GM18858 (cell line): ENCODE measurements at regions not wholly inside any gene's neighbourhood (a gene's known extent, or its start where the extent isn't known, plus 50 kb on each side); places are given as distances from the start of the nearest gene placed in this dataset.

Source experiments
- ATAC-seq: cut with Tn5 transposase; IDR thresholded peaks from one replicate; pipeline ENCODE4 v1.9.1; 2021; ENCODE audit not compliant: unreplicated experiment

- no peak for ATAC-seq
Observed at GRCh38 chr18:78645216-78645615, 334.4 kb upstream of the SALL3 start.

DNA sequence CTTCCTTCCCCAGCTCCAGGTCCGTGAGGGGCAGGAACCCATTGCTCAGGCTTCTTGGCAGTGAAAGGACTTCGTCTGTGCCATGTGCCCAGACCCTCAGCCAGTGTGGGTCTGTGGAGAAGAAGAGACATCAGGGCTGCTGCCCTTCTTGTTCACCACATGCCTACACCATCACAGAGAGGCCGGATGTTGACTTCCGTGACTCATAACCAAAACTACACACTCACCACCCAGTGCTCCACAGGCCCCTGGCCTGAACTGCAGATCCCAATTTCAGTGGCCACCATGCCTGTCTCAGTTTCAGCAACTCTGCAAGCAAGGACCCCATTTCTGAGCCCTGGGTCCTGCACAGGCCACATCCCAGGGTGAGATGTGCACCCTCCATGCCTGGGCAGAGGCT is 332.6 kb upstream of the SALL3 start:
- ATAC-seq: no peak

- no peak for ATAC-seq
Observed at GRCh38 chr18:78649421-78649820, 330.2 kb upstream of the SALL3 start.

DNA sequence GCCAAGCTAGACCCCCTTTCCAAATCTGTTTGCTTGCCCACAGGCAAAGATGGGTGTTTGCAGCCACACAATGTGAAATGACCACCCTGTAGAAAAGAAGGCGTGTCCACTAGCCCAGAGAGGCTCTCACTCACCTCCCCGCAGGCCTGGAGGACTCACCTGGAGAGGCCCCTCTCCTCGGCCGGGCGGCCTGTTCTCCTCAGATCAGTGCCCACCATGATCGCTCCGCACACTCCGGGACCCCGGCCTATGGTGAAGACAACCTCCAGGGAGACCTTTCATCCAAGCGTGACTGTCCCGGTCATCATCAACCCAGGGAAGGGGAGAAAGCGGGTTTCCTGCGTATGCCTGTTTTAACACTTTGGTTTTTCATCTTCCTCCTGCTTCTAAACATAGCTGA is 328.7 kb upstream of the SALL3 start:
- no peak for ATAC-seq

DNA sequence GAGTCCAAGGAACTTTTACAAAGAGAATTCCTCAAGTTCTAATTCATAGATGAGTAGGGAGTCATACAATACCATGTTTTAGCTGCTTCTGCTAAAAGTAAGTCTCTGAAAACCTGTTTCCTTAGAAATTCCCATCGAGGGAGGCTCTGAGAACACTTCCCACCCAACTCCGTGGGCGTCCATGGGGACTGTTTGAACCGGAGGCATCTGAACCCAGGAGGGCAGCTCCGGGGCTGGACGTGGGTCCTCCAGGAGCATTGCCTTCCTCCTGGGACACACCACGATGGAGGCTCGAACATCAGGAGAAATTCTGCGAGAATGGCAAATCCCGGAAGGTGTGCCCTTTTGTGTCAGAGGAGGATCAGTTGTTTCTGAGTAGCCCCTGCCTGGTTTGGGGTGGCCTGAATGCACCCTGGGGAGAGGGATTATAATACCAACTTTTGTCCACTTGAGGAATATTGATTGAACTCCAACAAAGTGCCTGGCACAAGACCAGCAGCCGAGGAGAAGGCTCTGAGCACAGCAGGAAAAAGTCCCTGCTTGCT is 327.5 kb upstream of the SALL3 start:
- no peak for ATAC-seq

DNA sequence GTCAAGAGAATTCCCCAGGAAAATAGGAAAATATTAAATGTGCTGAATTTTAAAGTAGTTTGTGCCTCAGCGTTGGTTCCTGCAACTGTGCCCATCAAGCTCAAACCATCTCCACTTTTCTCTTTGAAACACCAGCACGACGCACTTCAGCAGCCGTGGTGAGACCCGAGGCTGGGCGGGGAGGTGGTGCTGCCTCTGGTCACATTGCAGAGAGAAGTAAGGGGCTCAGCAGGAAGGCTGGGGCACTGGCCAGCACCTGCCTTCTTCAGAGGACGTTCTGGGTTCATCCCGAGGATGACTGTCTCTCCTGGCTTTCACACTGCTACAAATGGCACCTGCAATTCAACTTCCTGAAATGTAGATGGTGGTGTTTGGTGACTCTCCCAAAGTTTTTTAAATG is 323.7 kb upstream of the SALL3 start:
- no peak for ATAC-seq

GRCh38 chr18:78656346-78656925 is 323.2 kb upstream of the SALL3 start:
- no peak for ATAC-seq

DNA sequence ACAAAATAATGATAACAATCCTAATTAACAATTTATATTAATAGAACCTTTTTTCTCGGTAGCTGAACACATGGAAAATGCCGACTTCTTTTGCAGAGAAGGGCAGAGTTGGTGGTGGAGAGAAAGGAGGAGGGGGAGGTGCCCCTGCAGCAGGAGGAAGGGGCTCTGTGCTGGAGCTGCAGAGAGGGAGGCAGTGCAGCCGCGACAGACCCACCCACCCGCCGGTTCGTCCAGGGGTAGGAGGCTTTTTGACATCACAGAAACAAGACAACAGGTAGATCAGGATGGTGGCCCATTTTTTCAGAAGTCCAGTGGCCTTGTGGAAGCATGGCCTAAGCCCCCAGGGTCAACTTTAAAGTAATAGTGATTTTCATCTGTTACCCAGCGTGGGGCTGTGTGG is 321.1 kb upstream of the SALL3 start:
- ATAC-seq: no peak

- no peak for ATAC-seq
Observed at GRCh38 chr18:78659057-78659456, 320.6 kb upstream of the SALL3 start.

GRCh38 chr18:78659748-78660147 is 319.9 kb upstream of the SALL3 start:
- no peak for ATAC-seq

DNA sequence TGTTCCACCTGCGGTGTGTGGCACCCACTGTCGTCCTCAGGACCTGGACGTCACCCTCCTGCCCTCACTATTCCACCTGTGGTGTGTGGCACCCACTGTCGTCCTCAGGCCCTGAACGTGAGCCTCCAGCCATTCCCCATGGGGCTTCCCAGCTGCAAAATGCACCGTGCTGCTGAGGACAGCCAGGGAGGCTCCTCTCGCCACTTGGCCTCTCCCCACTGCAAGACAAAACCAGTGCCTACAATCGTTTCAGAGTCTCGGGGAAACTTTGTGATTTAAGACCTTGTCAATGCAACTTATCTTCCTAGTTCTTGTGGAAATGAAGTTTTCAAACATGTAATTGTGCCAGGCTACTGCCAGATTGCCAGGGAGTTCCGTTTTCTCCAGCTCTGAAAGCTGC is 319.3 kb upstream of the SALL3 start:
- no peak for ATAC-seq

DNA sequence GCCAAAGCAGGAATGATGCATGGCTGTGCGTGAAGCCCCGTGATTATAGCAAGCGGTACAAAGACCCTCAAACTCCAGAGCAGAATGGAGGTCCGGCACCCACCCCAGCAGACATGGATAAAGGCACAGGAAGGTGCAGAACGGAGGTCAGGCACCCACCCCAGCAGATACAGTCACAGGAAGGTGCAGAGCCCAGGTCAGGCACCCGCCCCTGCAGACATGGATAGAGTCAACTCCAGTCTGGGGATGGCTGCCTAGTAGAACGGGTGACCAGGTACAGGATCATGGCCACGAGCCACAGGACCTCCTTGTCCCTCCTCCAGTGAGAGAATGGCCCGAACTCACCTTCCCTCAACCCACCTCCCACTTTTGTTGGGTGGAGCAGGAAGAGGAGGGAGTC is 318.3 kb upstream of the SALL3 start:
- no peak for ATAC-seq

DNA sequence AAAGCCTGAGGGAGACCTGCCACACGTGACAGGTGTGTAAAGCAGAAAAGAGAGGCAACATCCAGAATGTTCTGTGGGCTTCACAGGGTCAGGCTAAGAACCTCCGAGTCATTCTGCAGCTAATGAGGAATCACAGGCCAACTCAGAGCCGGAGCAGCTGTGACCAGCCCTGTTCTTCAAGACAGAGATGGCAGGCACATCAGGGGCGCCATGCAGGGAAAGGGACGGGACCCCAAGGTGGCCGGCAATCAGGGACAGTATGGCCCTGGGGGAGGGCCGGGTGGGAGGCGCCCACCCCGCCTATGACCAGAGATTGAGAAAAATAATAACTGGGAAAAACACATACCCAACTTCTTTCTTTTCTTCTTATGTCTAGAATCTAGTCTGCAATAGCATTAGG is 316.7 kb upstream of the SALL3 start:
- ATAC-seq: no peak

- no peak for ATAC-seq
Observed at GRCh38 chr18:78664048-78664447, 315.6 kb upstream of the SALL3 start.

DNA sequence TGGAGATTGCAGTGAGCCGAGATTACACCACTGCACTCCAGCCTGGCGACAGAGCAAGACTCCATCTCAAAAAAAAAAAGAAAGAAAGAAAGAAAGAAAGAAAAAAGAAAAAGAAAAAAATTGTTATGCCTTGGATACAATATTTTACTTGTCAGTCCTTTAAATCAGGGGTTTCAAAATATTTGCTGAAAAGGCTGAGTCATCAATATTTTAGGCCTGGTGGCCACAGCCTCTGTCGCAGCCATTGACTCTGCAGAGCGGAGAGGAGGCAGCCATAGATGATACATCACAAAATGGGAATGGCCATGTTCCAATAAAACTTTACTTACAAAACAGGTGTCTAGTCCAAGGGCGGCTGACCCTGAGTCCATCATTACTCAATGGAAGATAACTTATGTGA is 314.8 kb upstream of the SALL3 start:
- no peak for ATAC-seq

- no peak for ATAC-seq
Observed at GRCh38 chr18:78665644-78666043, 314.0 kb upstream of the SALL3 start.

DNA sequence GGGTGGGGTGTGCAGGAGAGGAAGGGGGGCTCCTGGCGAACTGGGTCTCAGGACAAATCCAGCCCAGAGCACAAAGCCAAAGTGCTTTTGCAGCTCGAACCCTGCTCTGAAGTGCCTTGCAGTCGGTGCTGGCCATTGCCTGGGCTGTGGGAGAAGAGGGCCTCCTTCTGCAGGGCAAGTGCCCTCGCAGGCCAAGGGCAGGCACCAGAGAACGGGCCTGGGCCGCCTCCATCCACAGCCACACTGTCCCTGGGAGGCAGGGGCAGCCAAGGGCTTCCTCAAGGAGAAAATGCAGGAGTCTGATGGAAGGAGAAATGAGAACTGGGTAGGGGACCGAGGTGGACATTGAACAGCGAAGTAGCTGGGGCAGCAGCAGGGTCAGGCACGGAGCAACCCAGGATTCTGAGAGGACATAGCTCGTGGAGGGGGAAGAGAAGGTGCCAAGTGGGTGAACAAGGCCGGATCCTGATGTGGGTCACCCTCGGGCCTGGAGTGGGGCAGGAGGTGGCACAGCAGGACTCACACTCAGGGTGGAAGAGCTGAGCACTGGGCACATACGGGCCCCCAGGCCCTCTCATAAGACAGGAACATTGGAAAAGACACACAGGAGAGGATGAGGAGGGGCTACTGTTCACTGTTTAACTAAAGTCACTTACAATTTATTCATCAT is 312.8 kb upstream of the SALL3 start:
- ATAC-seq: no peak

- ATAC-seq: no peak
Observed at GRCh38 chr18:78670778-78671391, 308.7 kb upstream of the SALL3 start.

GRCh38 chr18:78671551-78671950 is 308.1 kb upstream of the SALL3 start:
- no peak for ATAC-seq

DNA sequence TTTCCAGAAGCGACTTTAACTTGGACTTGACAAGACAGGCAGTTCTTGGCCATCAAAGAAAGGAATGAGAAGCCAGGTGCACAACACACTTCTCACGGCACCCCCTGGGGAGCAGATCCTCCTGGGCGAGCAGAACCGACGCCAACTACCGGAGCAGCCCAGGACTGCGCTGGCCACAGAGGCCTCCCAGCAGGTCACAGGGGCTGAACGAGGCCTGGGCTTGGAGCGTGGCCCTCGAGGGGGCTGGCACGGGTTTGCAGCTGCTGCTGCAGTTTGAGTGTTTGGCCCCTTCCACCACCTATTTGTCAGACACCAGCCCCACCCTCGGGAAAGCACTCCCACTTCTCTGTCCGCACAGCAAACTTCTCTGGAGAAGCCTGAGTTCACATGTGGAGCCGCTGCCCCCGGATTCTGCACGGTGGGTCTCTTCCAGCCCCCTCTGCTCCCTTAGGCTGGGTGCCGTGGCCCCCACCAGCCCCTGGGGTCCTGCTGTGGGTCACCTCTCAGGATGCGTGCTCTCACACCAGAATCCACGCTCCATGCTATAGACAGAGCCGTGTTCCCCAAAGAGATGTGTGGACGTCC is 306.7 kb upstream of the SALL3 start:
- no peak for ATAC-seq

DNA sequence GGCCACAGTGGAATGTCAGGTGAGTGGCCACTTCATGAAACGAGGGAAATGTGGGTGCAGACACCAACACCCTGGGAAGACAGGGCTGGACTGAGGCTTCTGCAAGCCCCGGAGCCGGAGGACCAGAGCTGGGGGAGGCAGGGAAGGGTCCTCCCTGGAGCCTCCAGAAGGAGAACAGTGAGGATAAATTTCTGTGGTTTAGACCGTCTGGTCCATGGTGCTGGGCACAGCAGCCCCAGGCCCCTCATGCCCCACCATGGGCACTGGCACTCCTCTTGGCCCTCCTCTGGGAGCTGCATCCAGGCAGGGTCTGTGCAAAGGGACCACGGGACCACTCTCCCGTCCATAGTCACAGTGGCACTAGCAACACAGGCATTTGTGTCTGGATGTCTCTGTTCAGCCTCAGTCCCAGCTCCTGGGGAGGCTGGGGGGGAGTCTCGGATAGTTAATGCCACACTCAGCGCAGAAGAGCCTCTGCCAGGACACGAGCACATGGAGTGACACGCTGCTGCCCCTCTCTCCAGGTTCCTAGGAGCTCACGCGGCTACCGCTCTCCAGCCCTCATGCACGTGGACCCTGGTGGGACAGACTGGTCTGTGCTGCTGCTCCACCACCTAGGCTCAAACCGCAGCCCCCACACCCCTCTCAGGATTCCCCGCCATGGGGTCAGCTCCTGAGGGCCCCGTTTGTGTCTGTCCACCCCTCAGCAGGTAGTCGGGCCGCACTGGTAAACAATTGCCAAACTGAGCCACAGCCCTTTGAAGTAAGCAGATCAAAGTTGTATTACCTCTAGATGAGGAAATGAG is 305.9 kb upstream of the SALL3 start:
- no peak for ATAC-seq
